GM19035 (cell line): ENCODE measurements at regions not wholly inside any gene's neighbourhood (a gene's known extent, or its start where the extent isn't known, plus 50 kb on each side); places are given as distances from the start of the nearest gene placed in this dataset.

Source experiments
- ATAC-seq: cut with Tn5 transposase; IDR thresholded peaks from one replicate; pipeline ENCODE4 v1.9.1; 2021; ENCODE audit not compliant: unreplicated experiment

DNA sequence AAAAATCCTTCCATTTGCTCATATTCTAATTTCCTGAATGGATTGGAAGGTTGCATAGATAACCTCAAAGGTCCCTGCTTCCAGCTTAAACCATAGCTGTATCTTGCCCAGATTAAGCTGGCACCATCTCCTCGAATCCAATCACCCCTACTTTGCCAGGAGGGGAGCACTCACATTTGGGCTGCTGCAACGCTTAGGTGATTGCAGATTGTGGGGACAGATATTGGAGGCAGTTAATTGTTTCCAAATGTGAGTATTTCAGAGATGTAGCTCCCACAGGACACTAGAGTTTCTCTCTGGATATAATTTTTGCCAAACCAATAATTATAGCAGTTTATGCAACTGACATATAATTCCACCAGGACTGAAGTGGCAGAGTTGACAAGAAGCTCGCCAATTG is 53.5 kb upstream of the ACSL1 start:
- no peak for ATAC-seq

GRCh38 chr4:184882276-184882675 is 56.5 kb upstream of the ACSL1 start:
- no peak for ATAC-seq

DNA sequence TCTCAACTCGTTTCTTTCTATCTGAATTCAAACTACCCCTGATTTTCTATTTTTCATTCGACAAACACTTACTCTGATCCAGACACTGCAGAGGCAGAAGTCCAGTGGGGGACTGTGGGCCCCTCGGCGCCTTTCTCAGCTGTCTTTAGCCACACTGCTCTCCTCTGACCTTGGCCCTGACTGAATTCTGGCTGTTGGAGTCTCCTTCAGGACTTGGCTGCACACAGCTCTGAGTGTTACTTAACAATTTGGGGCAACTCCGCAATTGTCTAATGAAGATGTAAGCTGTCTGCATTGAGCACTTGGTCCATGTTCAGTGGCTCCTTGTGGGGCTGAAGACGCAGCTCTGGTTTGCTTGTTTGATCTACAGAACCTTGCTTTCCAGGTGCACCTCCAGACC is 57.3 kb upstream of the ACSL1 start:
- ATAC-seq, result no peak

GRCh38 chr4:184884883-184885282 is 59.1 kb upstream of the ACSL1 start:
- ATAC-seq, result no peak

DNA sequence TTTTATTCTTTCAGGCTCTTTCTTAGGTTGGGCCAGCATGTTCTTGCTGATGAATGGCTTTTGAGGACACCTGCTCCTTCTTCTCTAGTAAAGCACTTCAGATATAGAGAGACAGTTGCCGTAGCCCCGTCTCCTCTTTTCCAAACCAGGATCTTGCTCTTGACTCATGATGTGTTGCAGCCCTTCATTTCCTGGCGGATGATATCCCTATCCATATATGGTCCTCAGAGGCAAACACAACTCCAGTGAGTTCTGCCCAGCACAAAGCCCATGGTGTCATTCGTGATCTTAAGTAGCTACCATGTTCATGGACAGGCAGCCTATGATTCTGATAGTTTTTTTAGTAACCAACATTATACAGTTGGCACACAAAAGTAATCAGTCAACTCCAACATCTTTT is 59.8 kb upstream of the ACSL1 start:
- ATAC-seq, result no peak

GRCh38 chr4:184887333-184887732 is 61.6 kb upstream of the ACSL1 start:
- no peak for ATAC-seq

- no peak for ATAC-seq
Measured at GRCh38 chr4:184887947-184888346, 62.2 kb upstream of the ACSL1 start.

DNA sequence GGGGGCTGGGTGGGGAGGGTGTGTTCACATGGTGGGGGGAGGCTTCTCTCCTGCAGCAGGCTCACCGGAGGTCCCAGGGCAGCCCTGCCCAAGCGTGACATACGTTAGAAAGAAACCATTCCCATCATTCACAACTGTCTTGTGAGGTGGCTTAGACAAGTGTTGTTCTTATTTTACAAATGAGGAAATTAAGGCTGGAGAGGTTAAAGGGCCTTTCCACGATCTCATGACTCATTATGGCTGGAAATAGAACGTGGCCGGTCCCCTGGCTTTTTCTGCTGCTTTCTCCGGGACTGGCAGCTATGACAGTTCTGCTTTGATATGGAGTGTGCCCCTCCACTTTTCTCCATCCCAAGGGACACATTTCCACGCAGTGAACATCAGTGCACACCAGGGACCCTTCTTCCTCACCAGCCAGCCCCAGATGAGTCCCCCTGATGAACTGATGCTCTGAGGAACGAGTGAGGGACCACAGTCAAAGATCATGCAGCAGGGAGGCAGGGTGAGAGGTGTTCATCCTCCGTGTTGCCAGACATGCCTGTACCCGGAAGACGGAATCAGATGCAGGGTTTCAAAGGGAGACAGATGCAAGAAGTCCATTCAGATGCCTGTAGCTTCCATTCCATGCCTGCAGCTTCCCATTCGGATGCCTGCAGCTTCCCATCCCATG is 64.0 kb upstream of the ACSL1 start:
- ATAC-seq, result no peak

GRCh38 chr4:184890499-184890898 is 64.7 kb upstream of the ACSL1 start:
- no peak for ATAC-seq

DNA sequence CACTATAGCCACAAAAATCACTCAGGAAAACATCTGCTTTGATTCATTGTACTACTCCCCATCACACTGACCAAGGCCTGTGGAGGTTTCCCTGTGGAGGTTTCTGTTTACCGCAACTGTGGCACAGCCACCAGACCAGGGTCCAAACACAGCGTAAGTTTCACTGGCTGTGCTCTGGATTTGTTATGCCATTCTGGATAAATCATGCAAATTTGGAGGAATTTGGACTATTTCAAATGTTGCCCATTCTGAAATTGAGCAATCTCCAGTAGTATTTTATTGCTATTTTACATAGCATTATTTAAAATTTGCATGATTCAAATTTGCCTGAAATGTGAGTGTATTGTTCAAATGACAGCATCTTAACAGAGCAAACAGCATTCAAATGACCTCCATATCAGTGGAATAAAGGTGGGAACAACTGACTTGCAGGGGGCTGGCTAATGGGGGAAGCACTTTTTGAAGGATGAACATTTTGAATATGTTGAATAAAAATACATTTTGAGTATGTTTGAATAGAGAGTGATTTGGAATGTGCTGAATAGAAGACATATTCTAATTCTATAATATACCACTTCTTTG is 66.1 kb upstream of the ACSL1 start:
- ATAC-seq, result no peak

DNA sequence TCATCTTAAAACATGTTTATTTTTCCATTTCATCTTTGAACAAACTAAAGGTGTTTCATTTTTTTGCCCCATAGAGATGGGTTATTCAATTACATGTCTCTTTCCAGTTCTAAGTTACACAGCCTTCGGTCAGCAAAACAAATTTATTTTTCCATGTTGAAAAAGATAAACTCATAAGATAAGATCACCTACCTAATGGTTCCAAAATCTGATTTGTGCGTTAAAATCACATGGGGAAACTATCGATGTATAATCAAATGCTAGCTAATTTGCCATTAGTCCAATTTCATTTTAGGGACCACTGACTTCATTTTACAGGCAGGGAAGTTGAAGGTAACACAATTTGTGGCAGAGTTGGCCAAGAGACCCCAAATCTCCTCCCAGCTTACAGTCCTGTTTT is 67.2 kb upstream of the ACSL1 start:
- ATAC-seq, result no peak

- no peak for ATAC-seq
Measured at GRCh38 chr4:184893801-184894571, 68.2 kb upstream of the ACSL1 start.

GRCh38 chr4:184895012-184895695 is 69.4 kb upstream of the ACSL1 start:
- no peak for ATAC-seq

DNA sequence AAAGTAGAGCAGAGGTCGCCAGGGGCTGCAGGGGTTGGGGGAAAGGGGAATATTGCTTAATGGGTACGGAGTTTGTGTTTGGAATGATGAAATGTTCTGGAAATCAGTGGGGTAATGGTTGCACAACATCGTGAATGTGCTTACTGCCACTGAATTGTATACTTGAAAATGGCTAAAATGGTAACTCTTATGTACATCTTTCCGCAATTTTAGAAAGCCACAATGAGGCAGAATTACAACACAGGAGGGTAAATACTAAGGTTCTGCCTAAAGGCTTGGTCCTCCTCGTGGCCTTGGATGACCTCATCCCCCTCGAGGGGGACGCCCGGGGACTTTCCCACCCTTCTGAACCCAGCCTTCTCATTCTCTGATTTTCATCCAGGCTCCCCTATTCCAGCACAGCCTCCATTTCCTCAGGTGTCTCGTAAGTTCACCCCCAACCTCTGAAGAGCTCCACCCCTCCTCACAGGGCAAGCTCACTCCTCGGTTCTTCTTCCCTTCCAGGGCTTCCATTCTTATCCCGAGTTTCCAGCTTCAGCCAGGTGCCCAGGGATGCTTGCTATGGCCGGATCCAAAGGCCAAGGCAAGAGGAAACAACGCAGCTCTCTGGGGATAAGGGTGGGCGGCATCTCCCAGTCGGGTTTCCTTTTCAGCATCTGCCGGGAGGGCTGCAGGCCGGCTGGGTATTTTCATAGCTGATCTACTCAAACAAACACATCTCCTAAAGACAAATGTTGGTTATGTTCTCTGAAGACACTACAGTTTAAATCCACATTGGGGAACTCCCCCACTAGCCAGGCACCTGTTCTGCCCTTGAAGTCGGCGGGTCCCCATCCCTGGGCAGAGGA is 71.3 kb upstream of the ACSL1 start:
- peak; percentile 72 for ATAC-seq

- ATAC-seq, result no peak
Measured at GRCh38 chr4:184897895-184898294, 72.1 kb upstream of the ACSL1 start.

DNA sequence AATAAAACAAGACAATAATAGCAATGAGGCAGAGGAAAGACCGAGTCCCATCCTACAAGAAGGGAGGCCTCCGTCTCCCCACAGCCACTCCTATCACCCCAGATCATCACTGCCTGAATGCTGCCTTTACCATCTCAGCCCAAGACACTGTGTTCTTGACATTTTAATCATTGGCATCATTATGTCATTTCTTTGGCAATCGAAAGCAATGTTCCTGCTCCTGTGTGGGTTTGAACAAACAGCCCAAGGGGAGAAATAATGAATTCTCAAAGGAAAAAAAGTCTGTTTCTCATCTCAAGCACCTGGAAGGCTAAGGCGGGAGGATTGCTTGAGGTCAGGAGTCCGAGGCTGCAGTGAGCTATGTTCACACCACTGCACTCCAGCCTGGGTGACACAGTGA is 73.0 kb upstream of the ACSL1 start:
- no peak for ATAC-seq

- no peak for ATAC-seq
Measured at GRCh38 chr4:184899261-184900134, 73.7 kb upstream of the ACSL1 start.

GRCh38 chr4:184900184-184900583 is 74.4 kb upstream of the ACSL1 start:
- ATAC-seq, result no peak

- ATAC-seq, result no peak
Measured at GRCh38 chr4:184902550-184902949, 76.8 kb upstream of the ACSL1 start.
